A549 (cell line): ENCODE measurements at regions not wholly inside any gene's neighbourhood (a gene's known extent, or its start where the extent isn't known, plus 50 kb on each side); places are given as distances from the start of the nearest gene placed in this dataset.

Experiments
- ATAC-seq, 2 experiments: fragments of 200-7000 bp in 1 of 2; fragments of >200 bp in 1 of 2; cut with Nextera tagmentation in 1 of 2; cut with Tn5 transposase in 1 of 2; 3 replicates each; pipeline versions ENCODE4 v1.8.0 to v1.9.1; 2018 to 2020; ENCODE audit warnings: mild to moderate bottlenecking in 1 of 2, moderate library complexity in 1 of 2
- CTCF ChIA-PET: fragments of 300-600 bp; sonication (Branson Sonifier 250); formaldehyde crosslinking; extraction: SDS; loops from one replicate; lab custom pipeline; 2021; ENCODE audit warnings: antibody characterized with exemption, inconsistent platforms; lab: Yijun Ruan, JAX
- POLR2A ChIA-PET: fragments of 350-600 bp; formaldehyde crosslinking; extraction: SDS; loops from one replicate; lab custom pipeline; 2021; ENCODE audit warnings: antibody characterized with exemption, inconsistent platforms; lab: Yijun Ruan, JAX
- DNase-seq, 2 experiments: peaks; one replicate each; pipeline versions ENCODE4 v3.0.0 to v3.0.0-alpha.2; 2011 to 2016; ENCODE audit warnings: low read depth in 1 of 2, low spot score in 1 of 2
- FAIRE-seq: peaks from 2 replicates; lab custom pipeline; 2011; peaks lifted over from hg19 to GRCh38; lab: Jason Lieb, UNC
- H3K27ac ChIP-seq, 2 experiments: fragments of >200 bp; sonication (Bioruptor Twin); formaldehyde crosslinking; 3 replicates each; pipeline ENCODE4 v1.5.1; 2016 to 2017
- H3K4me1 ChIP-seq: fragments of >200 bp; sonication (Bioruptor Twin); formaldehyde crosslinking; 3 replicates; pipeline ENCODE4 v1.6.1; 2016
- H3K4me2 ChIP-seq: fragments of >200 bp; sonication (Bioruptor Twin); formaldehyde crosslinking; 3 replicates; pipeline ENCODE4 v1.6.1; 2016
- H3K4me3 ChIP-seq: fragments of >200 bp; sonication (Bioruptor Twin); formaldehyde crosslinking; 3 replicates; pipeline ENCODE4 v1.5.1; 2016
- H3K9me3 ChIP-seq: fragments of >200 bp; sonication (Bioruptor Twin); formaldehyde crosslinking; 3 replicates; pipeline ENCODE4 v1.6.1; 2016
- BCL3 ChIP-seq: fragments of >200 bp; sonication (Bioruptor Twin); formaldehyde crosslinking; IDR thresholded peaks from 3 replicates; pipeline ENCODE4 v1.6.1; 2016
- EHF ChIP-seq: fragments of 250-450 bp; sonication (Bioruptor Pico); IDR thresholded peaks from 2 replicates; pipeline ENCODE4 v1.5.0; 2020; ENCODE audit warnings: mild to moderate bottlenecking
- EHMT2 ChIP-seq: fragments of 200-600 bp; sonication (generic); IDR thresholded peaks from 2 replicates; pipeline ENCODE4 v1.6.1; 2016; ENCODE audit warnings: antibody characterized with exemption, low read depth, mild to moderate bottlenecking, moderate library complexity
- EP300 ChIP-seq, 2 experiments: fragments of >200 bp; sonication (Bioruptor Twin); formaldehyde crosslinking; IDR thresholded peaks; 2 replicates in 1 of 2; 3 replicates in 1 of 2; pipeline ENCODE4 v1.6.1; 2016 to 2017
- GATA3 ChIP-seq: IDR thresholded peaks from 2 replicates; pipeline ENCODE4 v1.6.1; 2012; ENCODE audit warnings: borderline replicate concordance
- HDAC2 ChIP-seq: fragments of 200-600 bp; sonication (generic); IDR thresholded peaks from 2 replicates; pipeline ENCODE4 v1.6.1; 2016
- HEYL ChIP-seq: fragments of 250-450 bp; sonication (Bioruptor Pico); IDR thresholded peaks from 2 replicates; pipeline ENCODE4 v1.8.0; 2021; ENCODE audit warnings: mild to moderate bottlenecking, moderate library complexity
- HMGXB4 ChIP-seq: fragments of 250-450 bp; sonication (Bioruptor Pico); IDR thresholded peaks from 2 replicates; pipeline ENCODE4 v1.5.0; 2021; ENCODE audit warnings: mild to moderate bottlenecking, moderate library complexity, borderline replicate concordance
- HOXA7 ChIP-seq: fragments of 250-450 bp; sonication (Bioruptor Pico); IDR thresholded peaks from 2 replicates; pipeline ENCODE4 v1.5.0; 2020; ENCODE audit warnings: mild to moderate bottlenecking, moderate library complexity
- JUNB ChIP-seq: fragments of >200 bp; sonication (Bioruptor Twin); formaldehyde crosslinking; IDR thresholded peaks from 2 replicates; pipeline ENCODE4 v1.6.1; 2016
- KDM1A ChIP-seq: fragments of 200-600 bp; sonication (generic); IDR thresholded peaks from 2 replicates; pipeline ENCODE4 v1.6.1; 2016; ENCODE audit warnings: low read depth, mild to moderate bottlenecking
- KDM5A ChIP-seq: fragments of 200-600 bp; sonication (generic); IDR thresholded peaks from 2 replicates; pipeline ENCODE4 v1.6.1; 2016; ENCODE audit warnings: antibody characterized with exemption, mild to moderate bottlenecking
- MAX ChIP-seq: IDR thresholded peaks from 2 replicates; pipeline ENCODE4 v1.6.1; 2012
- NPAS2 ChIP-seq: fragments of 250-450 bp; sonication (Bioruptor Pico); IDR thresholded peaks from 2 replicates; pipeline ENCODE4 v1.8.0; 2022; ENCODE audit warnings: mild to moderate bottlenecking, moderate library complexity, borderline replicate concordance
- POLR2A ChIP-seq: IDR thresholded peaks from 2 replicates; pipeline ENCODE4 v1.6.1; 2012; ENCODE audit warnings: mild to moderate bottlenecking, low read length
- RAD21 ChIP-seq, 2 experiments: fragments of >200 bp in 1 of 2; sonication (Bioruptor Twin) in 1 of 2; formaldehyde crosslinking in 1 of 2; IDR thresholded peaks in 1 of 2; conservative IDR thresholded peaks in 1 of 2; 2 replicates in 1 of 2; 3 replicates in 1 of 2; pipeline ENCODE4 v1.6.1; 2012 to 2018; ENCODE audit warnings: inconsistent platforms in 1 of 2
- RFX5 ChIP-seq: fragments of 450-650 bp; IDR thresholded peaks from 2 replicates; pipeline ENCODE4 v1.7.1; 2014; ENCODE audit warnings: antibody characterized with exemption, mild to moderate bottlenecking, moderate library complexity
- RNF2 ChIP-seq: fragments of 200-600 bp; sonication (generic); IDR thresholded peaks from 2 replicates; pipeline ENCODE4 v1.6.1; 2016; ENCODE audit warnings: low read depth, mild to moderate bottlenecking, antibody characterized with exemption, moderate library complexity, borderline replicate concordance
- SREBF2 ChIP-seq: fragments of 450-650 bp; IDR thresholded peaks from 2 replicates; pipeline ENCODE4 v1.6.1; 2014; ENCODE audit warnings: mild to moderate bottlenecking, moderate library complexity
- TP53 ChIP-seq: fragments of 250-450 bp; sonication (Bioruptor Pico); IDR thresholded peaks from 2 replicates; pipeline ENCODE4 v1.5.0; 2021; ENCODE audit warnings: mild to moderate bottlenecking, moderate library complexity
- USF2 ChIP-seq: fragments of 450-650 bp; IDR thresholded peaks from 2 replicates; pipeline ENCODE4 v1.6.1; 2014; ENCODE audit warnings: antibody characterized with exemption
- ZSCAN20 ChIP-seq: fragments of 250-450 bp; sonication (Bioruptor Pico); IDR thresholded peaks from 2 replicates; pipeline ENCODE4 v1.8.0; 2022; ENCODE audit warnings: mild to moderate bottlenecking, moderate library complexity
- WGBS: methylation state at CpG from one replicate; pipeline ENCODE4 v1.1.6; 2017; ENCODE audit errors: missing lambda C conversion rate; 5-methylcytosine and 5-hydroxymethylcytosine counted together
- TF ChIP-seq, protein P1 (sequence below): fragments of 150-350 bp; IDR thresholded peaks from 2 replicates; pipeline ENCODE4 v1.6.1; 2014; ENCODE audit warnings: low read depth, mild to moderate bottlenecking, low read length
- TF ChIP-seq, protein P2 (sequence below): fragments of >200 bp; sonication (Bioruptor Twin); formaldehyde crosslinking; IDR thresholded peaks from 2 replicates; pipeline ENCODE4 v1.6.1; 2016
- TF ChIP-seq, protein P3 (sequence below): IDR thresholded peaks from 2 replicates; pipeline ENCODE4 v1.6.1; 2012

- DNase-seq (no peak), FAIRE-seq (no peak), ATAC-seq (no peak)
- no peaks in the 10 kb centered on the region; the same call in 1 of the 3 replicates for H3K9me3 ChIP-seq
- CTCF ChIA-PET, result no interaction called here
- WGBS, result 0% methylated on average over 1 of the region's 1 CpG
- H3K4me2 ChIP-seq, result no peak overlapping the region
- no peak for TF ChIP-seq GATA3
- no peak for TF ChIP-seq HEYL (CRISPR knock-in tag)
- TF ChIP-seq KDM1A, result no peak
- TF ChIP-seq RNF2, result no peak
- TF ChIP-seq, protein P1, sequence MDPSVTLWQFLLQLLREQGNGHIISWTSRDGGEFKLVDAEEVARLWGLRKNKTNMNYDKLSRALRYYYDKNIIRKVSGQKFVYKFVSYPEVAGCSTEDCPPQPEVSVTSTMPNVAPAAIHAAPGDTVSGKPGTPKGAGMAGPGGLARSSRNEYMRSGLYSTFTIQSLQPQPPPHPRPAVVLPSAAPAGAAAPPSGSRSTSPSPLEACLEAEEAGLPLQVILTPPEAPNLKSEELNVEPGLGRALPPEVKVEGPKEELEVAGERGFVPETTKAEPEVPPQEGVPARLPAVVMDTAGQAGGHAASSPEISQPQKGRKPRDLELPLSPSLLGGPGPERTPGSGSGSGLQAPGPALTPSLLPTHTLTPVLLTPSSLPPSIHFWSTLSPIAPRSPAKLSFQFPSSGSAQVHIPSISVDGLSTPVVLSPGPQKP, result no peak
- TF ChIP-seq BCL3, result no peak
- TF ChIP-seq HOXA7, result no peak
- no peak for TF ChIP-seq MAX
- TF ChIP-seq, protein P2, sequence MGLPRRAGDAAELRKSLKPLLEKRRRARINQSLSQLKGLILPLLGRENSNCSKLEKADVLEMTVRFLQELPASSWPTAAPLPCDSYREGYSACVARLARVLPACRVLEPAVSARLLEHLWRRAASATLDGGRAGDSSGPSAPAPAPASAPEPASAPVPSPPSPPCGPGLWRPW, result no peak
- no peak for TF ChIP-seq POLR2A
- TF ChIP-seq RFX5, result no peak
- no peak for TF ChIP-seq NPAS2 (CRISPR knock-in tag)
- TF ChIP-seq RAD21 (conservative IDR thresholded peaks at IDR 0.05 in 1 of 2, IDR thresholded peaks at IDR 0.05 in 1 of 2), result no peak
- TF ChIP-seq USF2, result no peak
- TF ChIP-seq EP300 (IDR thresholded peaks at IDR 0.05), result no peak
- TF ChIP-seq SREBF2, result no peak
- H3K27ac ChIP-seq, result no peak overlapping the region
- POLR2A ChIA-PET, result no interaction called here
- H3K4me3 ChIP-seq, result no peak overlapping the region
- H3K4me1 ChIP-seq, result no peaks in the 10 kb centered on the region
Observed at GRCh38 chr12:81988362-81988761, 229.2 kb upstream of the PPFIA2 start.

DNA sequence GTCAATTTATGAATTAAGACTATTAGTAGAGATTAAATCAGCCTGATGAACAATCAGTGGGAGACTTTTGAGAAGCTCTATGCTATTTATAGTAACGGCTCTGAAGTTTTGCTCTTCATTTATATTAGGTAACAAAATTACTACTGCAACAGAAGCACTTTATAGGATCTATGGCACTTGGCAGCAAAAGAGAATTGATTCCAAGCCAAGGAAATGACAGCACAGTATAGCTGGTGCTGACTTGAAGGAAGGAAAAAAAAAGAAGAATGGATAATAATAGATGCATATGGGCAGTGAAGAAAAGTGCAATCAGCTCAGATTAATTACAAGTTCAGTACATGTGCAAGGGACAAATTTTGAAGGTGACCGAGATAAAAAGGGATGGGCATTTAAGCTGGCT lies 228.2 kb upstream of the PPFIA2 start:
- ATAC-seq (no peak), FAIRE-seq (no peak), DNase-seq (no peak)
- POLR2A ChIA-PET, result no interaction called here
- Histone ChIP-seq H3K27ac (no peak overlapping the region), H3K4me3 (no peak overlapping the region), H3K4me2 (no peak overlapping the region), H3K9me3 (no peaks in the 10 kb centered on the region; the same call in 1 of the 3 replicates), H3K4me1 (no peaks in the 10 kb centered on the region)
- TF ChIP-seq JUNB, result no peak
- no peak for TF ChIP-seq HOXA7
- TF ChIP-seq TP53 (CRISPR knock-in tag), result no peak
- CTCF ChIA-PET, result no interaction called here
- WGBS, result 0% methylated on average over 2 of the region's 2 CpGs

- no peaks in the 10 kb centered on the region for H3K4me1 ChIP-seq
- DNase-seq (no peak), ATAC-seq (no peak), FAIRE-seq (no peak)
- ChIA-PET CTCF (no interaction called here), POLR2A (no interaction called here)
- no peak overlapping the region for H3K4me3 ChIP-seq
- H3K4me2 ChIP-seq, result no peak overlapping the region
- no peak for TF ChIP-seq EHF (CRISPR knock-in tag)
- TF ChIP-seq EHMT2, result no peak
- no peak for TF ChIP-seq HDAC2
- no peak for TF ChIP-seq HMGXB4 (CRISPR knock-in tag)
- TF ChIP-seq, protein P3, sequence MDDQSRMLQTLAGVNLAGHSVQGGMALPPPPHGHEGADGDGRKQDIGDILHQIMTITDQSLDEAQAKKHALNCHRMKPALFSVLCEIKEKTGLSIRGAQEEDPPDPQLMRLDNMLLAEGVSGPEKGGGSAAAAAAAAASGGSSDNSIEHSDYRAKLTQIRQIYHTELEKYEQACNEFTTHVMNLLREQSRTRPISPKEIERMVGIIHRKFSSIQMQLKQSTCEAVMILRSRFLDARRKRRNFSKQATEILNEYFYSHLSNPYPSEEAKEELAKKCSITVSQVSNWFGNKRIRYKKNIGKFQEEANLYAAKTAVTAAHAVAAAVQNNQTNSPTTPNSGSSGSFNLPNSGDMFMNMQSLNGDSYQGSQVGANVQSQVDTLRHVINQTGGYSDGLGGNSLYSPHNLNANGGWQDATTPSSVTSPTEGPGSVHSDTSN, result no peak
- no peak for TF ChIP-seq RFX5
- no peak for TF ChIP-seq KDM5A
- no peak for TF ChIP-seq ZSCAN20 (CRISPR knock-in tag)
- no peaks in the 10 kb centered on the region for H3K9me3 ChIP-seq
- 14% methylated on average over 2 of the region's 2 CpGs for WGBS
- H3K27ac ChIP-seq, result no peak overlapping the region
Observed at GRCh38 chr12:81976661-81977060, 217.5 kb upstream of the PPFIA2 start.
